HCEC 1CT (cell line): ENCODE measurements at regions not wholly inside any gene's neighbourhood (a gene's known extent, or its start where the extent isn't known, plus 50 kb on each side); places are given as distances from the start of the nearest gene placed in this dataset.

Experiments
- DNase-seq: peaks from one replicate; pipeline ENCODE4 v3.0.0-alpha.2; 2017

DNA sequence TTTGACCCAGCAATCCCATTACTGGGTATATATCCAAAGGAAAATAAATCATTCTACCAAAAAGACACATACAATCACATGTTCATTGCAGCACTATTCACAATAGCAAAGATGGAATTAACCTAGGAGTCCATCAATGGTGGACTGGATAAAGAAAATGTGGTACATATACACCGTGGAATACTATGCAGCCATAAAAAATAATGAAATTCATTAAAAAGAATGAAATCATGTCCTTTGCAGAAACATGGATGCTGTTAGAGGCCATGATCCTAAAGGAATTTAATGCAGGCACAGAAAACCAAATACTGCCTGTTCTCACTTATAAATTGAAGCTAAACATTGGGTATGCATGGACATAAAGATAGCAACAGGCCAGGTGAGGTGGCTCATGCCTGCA lies 61.9 kb upstream of the BMP6 start:
- DNase-seq: no peak

GRCh38 chr6:7668936-7669335 lies 57.0 kb upstream of the BMP6 start:
- no peak for DNase-seq

DNA sequence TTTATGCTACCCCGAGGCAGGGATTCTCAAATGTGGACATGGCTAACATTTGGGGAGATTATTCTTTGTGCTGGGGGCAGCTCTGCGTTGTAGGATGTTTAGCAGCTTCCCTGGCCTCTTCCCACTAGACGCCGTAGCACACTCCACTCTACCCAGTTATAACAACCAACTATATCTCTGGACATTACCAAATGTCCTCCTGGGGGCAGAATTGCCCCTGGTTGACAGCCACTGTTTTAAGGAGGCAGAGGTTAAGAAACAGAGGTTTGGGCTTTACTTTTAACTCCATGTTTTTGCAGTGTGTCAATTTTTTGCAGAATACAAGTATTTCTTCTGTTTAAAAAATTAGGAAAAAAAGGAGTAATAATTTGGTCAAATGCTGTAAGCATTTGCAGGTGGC lies 56.2 kb upstream of the BMP6 start:
- DNase-seq: no peak

DNA sequence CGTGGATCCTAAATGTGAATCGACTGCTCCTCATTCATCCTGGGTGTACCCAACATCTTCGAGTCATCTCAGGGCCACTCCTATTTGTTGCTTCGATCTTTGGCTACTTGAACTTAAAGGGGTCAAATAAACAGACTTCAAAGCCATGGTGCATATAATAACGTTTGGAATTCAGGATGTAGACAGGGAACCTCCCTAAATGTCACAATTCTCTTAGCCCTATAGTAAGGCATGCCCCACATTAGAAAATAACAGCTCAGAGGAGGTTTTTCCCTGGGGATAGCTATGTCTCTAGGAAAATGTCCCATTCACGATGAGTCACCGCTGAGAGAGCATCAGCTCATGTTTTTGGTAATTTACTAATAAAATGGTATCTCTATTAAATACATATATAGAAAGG lies 54.8 kb upstream of the BMP6 start:
- DNase-seq: peak; percentile 44

DNA sequence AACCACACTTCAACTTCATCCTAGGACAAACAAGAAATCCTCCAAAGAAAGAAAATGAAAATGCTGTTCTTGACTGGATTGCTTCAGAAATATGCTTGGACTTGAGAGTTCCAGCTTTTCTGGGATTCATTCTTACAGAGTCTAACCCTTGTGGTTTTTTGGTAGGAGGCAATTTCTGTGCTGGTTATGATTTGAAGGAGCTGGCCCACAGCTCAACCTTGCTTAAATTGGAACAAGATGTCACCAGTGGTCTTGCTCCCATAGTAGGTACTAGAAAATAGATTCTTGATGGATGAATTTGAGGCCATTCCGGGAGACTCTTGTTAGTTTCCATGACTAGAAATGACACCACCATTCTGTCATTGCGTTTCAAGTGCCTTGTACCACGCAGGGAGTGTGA lies 54.3 kb upstream of the BMP6 start:
- no peak for DNase-seq

GRCh38 chr6:7672066-7673062 lies 53.5 kb upstream of the BMP6 start:
- DNase-seq: no peak

DNA sequence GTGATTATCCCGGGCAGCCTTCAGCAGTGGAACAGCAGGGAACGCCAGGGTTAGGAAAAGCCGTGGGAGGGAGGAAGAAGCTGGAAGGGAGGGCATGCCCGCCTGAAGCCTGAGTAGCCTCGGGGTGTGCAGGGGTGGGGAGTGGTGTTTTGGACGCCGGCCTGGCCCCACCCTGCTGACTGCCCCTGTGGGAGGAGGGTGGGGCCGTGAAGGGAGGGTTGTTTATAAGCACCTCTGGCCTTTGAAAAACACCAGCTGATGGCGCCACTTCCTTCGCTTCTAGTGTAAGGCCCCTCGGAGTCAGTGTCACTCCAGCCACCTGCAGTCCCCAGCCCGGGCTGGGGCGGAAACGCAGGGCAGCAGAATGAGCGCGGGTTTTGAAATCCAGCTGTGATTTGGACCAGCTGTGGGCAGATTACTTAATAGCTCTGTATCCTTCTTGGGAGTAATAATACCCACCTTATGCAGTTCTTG lies 52.8 kb upstream of the BMP6 start:
- no peak for DNase-seq

DNA sequence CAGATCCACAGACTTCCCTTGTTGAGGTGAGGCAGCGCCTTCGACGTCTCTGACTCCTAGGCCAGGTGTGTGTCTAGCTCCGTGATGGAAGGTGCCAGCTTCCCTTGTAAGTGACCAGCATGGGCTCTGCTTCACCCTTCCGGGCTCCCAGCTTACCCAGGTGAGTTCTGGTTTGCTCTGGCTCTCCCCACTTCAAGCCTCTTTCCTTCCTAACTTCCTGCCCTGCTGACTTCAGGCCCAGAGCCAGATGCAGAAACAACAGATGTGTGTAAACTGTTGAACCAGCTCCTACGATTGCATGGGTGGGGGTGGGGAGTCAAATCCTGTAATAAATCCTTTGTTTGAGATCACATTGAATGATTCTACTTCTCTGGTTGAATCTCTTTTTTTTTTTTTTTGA lies 51.6 kb upstream of the BMP6 start:
- DNase-seq: no peak

DNA sequence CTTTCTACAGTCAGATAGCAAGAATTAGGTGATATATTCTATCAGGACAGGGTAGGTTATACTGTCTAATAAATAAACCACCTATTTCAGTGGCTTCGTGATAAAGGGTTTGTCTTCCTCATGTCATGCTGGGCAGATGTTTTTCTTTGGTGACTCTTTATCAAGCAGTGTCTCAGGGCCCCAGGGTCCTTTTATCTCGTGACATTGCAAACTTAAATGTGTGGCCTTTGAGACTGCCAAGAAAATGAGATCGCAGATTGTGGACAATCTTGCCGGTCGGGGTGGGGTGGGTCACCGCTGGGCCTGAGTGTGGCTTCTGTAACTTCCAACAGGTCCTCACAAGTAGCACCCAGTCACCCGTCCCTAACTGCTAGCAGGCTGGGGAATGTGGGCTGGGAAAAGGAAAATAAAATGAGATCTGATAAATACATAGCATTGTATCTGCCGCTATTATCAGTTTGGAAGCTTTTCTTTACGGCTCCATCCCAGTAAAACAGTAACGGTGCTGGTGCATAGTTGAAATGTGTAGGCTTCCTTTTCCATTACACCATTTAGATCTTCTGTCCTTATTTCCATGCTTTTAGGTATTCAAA lies 50.5 kb upstream of the BMP6 start:
- DNase-seq: no peak
